ENCODE measurements at regions not wholly inside any gene's neighbourhood (a gene's known extent, or its start where the extent isn't known, plus 50 kb on each side); places are given as distances from the start of the nearest gene placed in this dataset.

GRCh38 chr1:5691795-5692509 lies 300.3 kb downstream of the NPHP4 start:
- intact Hi-C loops (cut with micrococcal nuclease; ENCODE audit: unreplicated experiment) (no loop called here), in situ Hi-C loops (cut with MboI) (no loop called here)
- WGBS (ENCODE audit: insufficient coverage, insufficient replicate concordance, low lambda C conversion rate, missing lambda C conversion rate), result 28% methylated on average over 20 of the region's 20 CpGs
- H2AFZ ChIP-seq (ENCODE audit: control insufficient read depth, low read depth, low read length), result no peak overlapping the region
- POLR2A ChIA-PET, result no interaction called here
- no peak overlapping the region for H3K27ac ChIP-seq (ENCODE audit: control insufficient read depth, insufficient read depth)
- FAIRE-seq (no peak), ATAC-seq (no peak), DNase-seq (ENCODE audit: low read depth, low spot score) (no peak)
- no peaks in the 10 kb centered on the region for H3K79me2 ChIP-seq (ENCODE audit: control insufficient read depth, insufficient read depth, low read length)
- no peak for TF ChIP-seq HSF1 (IDR thresholded peaks at IDR 0.05; ENCODE audit: low read depth, low read length)
- no peak for TF ChIP-seq IRF3 (IDR thresholded peaks at IDR 0.05)
- no peak for TF ChIP-seq NR2F1 (conservative IDR thresholded peaks at IDR 0.05)
- no peak for TF ChIP-seq SIN3A (IDR thresholded peaks at IDR 0.05; ENCODE audit: low read depth, low read length)
- TF ChIP-seq IKZF1 (conservative IDR thresholded peaks at IDR 0.05), result no peak
- TF ChIP-seq EZH2 (IDR thresholded peaks at IDR 0.05; ENCODE audit: borderline replicate concordance, control insufficient read depth, low read depth, low read length), result no peak
- no peak for TF ChIP-seq TCF7 (IDR thresholded peaks at IDR 0.05; ENCODE audit: borderline replicate concordance)
- no peak for TF ChIP-seq IRF4 (IDR thresholded peaks at IDR 0.05; ENCODE audit: low read depth, low read length)
- no peak for TF ChIP-seq HDAC6 (IDR thresholded peaks at IDR 0.05; ENCODE audit: unreplicated experiment)
- TF ChIP-seq SREBF1 (IDR thresholded peaks at IDR 0.05; ENCODE audit: low read length), result no peak
- TF ChIP-seq CHD1 (IDR thresholded peaks at IDR 0.05; ENCODE audit: low read depth, low read length), result no peak
- no peak for TF ChIP-seq CBX5 (IDR thresholded peaks at IDR 0.05; ENCODE audit: low read depth)
- TF ChIP-seq JUNB (IDR thresholded peaks at IDR 0.05), result no peak
- no peak for TF ChIP-seq SIX5 (IDR thresholded peaks at IDR 0.05; ENCODE audit: low read depth, low read length, severe bottlenecking)
- H3K4me3 ChIP-seq, result no peak overlapping the region
- SMC1A ChIA-PET (ENCODE audit: uncharacterized antibody, unreplicated experiment), result no interaction called here
- CTCF ChIA-PET, result no interaction called here
- H3K9me3 ChIP-seq (replicated peaks; ENCODE audit: control insufficient read depth, insufficient read depth, low read length), result no peaks in the 10 kb centered on the region; the same call in 2 of the 3 replicates
- no peaks in the 10 kb centered on the region for H3K4me1 ChIP-seq (ENCODE audit: control insufficient read depth, insufficient read depth, low read length)
- no peaks in the 10 kb centered on the region for H3K36me3 ChIP-seq (ENCODE audit: control insufficient read depth in 2 of 2, insufficient read depth in 2 of 2, low read length in 1 of 2)
- H4K20me1 ChIP-seq (ENCODE audit: control insufficient read depth, insufficient read depth), result no peaks in the 10 kb centered on the region
- RAD21 ChIA-PET (ENCODE audit: unreplicated experiment), result no interaction called here
- no peaks in the 10 kb centered on the region for H3K27me3 ChIP-seq (replicated peaks in 1 of 2; ENCODE audit: control insufficient read depth in 2 of 2, insufficient read depth in 2 of 2, low read length in 1 of 2)
- H3K9ac ChIP-seq (ENCODE audit: control insufficient read depth, insufficient read depth, low read length), result no peak overlapping the region
- H3K4me2 ChIP-seq (ENCODE audit: control insufficient read depth, insufficient read depth), result no peak overlapping the region
- no TSS peak for BruUV-seq (replicated peaks)
